GM23338 (cell line): ENCODE measurements at regions not wholly inside any gene's neighbourhood (a gene's known extent, or its start where the extent isn't known, plus 50 kb on each side); places are given as distances from the start of the nearest gene placed in this dataset.

Experiments
- CTCF ChIP-seq, 2 experiments: fragments of 200-600 bp in 1 of 2; sonication (generic) in 1 of 2; conservative IDR thresholded peaks; 2 replicates each; pipeline versions ENCODE4 v1.5.1 to v1.6.1; 2016 to 2017; ENCODE audit warnings: antibody characterized with exemption in 2 of 2, low read depth in 2 of 2, mild to moderate bottlenecking in 2 of 2, moderate library complexity in 1 of 2
- POLR2AphosphoS5 ChIP-seq: IDR thresholded peaks from 2 replicates; pipeline ENCODE4 v1.6.1; 2016; ENCODE audit warnings: antibody characterized with exemption, low read depth
- TF ChIP-seq, protein P1 (sequence below): IDR thresholded peaks from one replicate; pipeline ENCODE4 v1.6.1; 2018; ENCODE audit warnings: antibody characterized with exemption; ENCODE audit not compliant: unreplicated experiment

DNA sequence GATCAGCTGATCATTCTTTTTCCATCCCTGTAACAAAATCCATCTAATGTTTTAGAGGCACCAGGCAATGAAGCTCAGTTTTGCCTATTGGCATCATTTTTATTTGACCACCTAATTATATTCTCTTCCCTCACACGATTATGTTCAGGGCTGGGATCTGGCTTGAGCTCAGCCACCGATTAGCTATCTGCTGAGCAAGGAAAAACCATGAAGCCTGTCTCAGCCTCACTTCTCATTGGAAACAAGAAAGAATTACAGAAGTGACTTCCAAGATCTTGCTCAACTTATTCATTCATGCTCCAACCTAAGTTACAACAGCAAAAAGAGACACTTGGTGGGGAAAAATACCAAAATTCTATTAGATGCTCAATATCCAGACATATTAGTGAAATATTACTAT lies 139.0 kb upstream of the SH3BP4 start:
- no peak for TF ChIP-seq CTCF (conservative IDR thresholded peaks at IDR 0.05; ENCODE audit: low read depth in 2 of 2)
- no peak for TF ChIP-seq POLR2AphosphoS5
- TF ChIP-seq, protein P1, sequence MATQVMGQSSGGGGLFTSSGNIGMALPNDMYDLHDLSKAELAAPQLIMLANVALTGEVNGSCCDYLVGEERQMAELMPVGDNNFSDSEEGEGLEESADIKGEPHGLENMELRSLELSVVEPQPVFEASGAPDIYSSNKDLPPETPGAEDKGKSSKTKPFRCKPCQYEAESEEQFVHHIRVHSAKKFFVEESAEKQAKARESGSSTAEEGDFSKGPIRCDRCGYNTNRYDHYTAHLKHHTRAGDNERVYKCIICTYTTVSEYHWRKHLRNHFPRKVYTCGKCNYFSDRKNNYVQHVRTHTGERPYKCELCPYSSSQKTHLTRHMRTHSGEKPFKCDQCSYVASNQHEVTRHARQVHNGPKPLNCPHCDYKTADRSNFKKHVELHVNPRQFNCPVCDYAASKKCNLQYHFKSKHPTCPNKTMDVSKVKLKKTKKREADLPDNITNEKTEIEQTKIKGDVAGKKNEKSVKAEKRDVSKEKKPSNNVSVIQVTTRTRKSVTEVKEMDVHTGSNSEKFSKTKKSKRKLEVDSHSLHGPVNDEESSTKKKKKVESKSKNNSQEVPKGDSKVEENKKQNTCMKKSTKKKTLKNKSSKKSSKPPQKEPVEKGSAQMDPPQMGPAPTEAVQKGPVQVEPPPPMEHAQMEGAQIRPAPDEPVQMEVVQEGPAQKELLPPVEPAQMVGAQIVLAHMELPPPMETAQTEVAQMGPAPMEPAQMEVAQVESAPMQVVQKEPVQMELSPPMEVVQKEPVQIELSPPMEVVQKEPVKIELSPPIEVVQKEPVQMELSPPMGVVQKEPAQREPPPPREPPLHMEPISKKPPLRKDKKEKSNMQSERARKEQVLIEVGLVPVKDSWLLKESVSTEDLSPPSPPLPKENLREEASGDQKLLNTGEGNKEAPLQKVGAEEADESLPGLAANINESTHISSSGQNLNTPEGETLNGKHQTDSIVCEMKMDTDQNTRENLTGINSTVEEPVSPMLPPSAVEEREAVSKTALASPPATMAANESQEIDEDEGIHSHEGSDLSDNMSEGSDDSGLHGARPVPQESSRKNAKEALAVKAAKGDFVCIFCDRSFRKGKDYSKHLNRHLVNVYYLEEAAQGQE: no peak
